Adipocyte (in vitro differentiated cells): ENCODE measurements at regions not wholly inside any gene's neighbourhood (a gene's known extent, or its start where the extent isn't known, plus 50 kb on each side); places are given as distances from the start of the nearest gene placed in this dataset.
"Not testable (repeated sequence)": the region's sequence is repeated elsewhere in the genome, so short reads cannot be mapped to it uniquely, and the experiment has no call there.

Experiments used
- DNase-seq: peaks from one replicate; pipeline ENCODE4 v3.0.0-alpha.2; 2015; ENCODE audit warnings: low read depth
- H3K27me3 ChIP-seq: replicated peaks from 2 replicates; pipeline ENCODE4 v1.7.0; 2013; ENCODE audit warnings: mild to moderate bottlenecking, low read length, moderate library complexity; ENCODE audit not compliant: control insufficient read depth, insufficient read depth
- H3K36me3 ChIP-seq: 2 replicates; pipeline ENCODE4 v1.7.0; 2013; ENCODE audit warnings: low read length, mild to moderate bottlenecking, moderate library complexity; ENCODE audit not compliant: control insufficient read depth, insufficient read depth, severe bottlenecking
- H3K4me1 ChIP-seq: 2 replicates; pipeline ENCODE4 v1.7.0; 2013; ENCODE audit warnings: mild to moderate bottlenecking, low read length, moderate library complexity; ENCODE audit not compliant: control insufficient read depth, insufficient read depth
- H3K4me3 ChIP-seq: 2 replicates; pipeline ENCODE4 v1.7.0; 2013; ENCODE audit warnings: mild to moderate bottlenecking, low read length, moderate library complexity
- H3K9ac ChIP-seq: 2 replicates; pipeline ENCODE4 v1.7.0; 2013; ENCODE audit warnings: mild to moderate bottlenecking, low read length, moderate library complexity
- H3K9me3 ChIP-seq: 2 replicates; pipeline ENCODE4 v1.7.0; 2013; ENCODE audit warnings: mild to moderate bottlenecking, low read length, moderate library complexity; ENCODE audit not compliant: control insufficient read depth

DNA sequence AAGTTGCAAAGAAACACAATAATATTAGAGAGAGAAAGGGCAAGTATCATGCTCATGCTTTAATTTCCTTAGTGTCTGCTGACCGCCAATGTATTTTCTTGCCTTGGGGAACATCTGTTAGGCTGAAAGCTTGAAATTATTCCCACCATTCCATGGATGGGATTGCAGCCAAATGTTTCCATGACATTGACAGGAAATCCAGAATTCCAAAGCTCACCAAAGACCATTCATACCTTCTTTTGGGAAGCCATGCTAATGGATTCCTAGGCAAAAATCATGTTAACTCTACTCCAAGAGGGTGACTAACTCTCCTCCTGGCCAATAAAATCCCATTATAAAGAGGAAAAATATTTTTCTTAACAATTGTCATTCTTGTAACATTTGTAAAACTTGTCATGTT is 661.4 kb upstream of the FAT3 start:
- Histone ChIP-seq H3K4me1 (no peaks in the 10 kb centered on the region), H3K9ac (no peak overlapping the region), H3K27me3 (no peaks in the 10 kb centered on the region), H3K9me3 (peaks cover 4% of the 10 kb centered on the region), H3K4me3 (no peak overlapping the region), H3K36me3 (no peaks in the 10 kb centered on the region)
- DNase-seq = no peak

DNA sequence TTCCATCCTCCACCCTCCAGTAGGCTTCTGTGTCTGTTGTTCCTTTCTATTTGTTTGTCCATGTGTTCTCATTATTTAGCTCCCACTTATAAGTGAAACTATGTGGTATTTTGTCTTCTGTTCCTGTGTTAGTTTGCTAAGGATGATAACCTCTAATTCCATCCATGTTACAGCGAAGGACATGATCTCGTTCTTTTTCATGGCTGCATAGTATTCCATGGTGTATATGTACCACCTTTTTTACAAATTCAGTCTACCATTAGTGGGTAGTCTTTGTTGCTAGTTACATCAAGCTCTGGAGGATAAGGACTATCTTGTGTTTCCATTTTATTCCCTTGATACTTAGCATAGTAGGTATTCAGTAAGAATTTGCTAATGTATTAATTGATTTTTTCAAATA is 664.2 kb upstream of the FAT3 start:
- no peak for DNase-seq
- H3K36me3 ChIP-seq = no peaks in the 10 kb centered on the region
- H3K4me3 ChIP-seq = no peak overlapping the region
- peaks cover 4% of the 10 kb centered on the region for H3K9me3 ChIP-seq
- H3K9ac ChIP-seq = no peak overlapping the region
- H3K4me1 ChIP-seq = no peaks in the 10 kb centered on the region
- no peaks in the 10 kb centered on the region for H3K27me3 ChIP-seq

- no peak overlapping the region for H3K9ac ChIP-seq
- H3K4me1 ChIP-seq = no peaks in the 10 kb centered on the region
- H3K36me3 ChIP-seq = no peaks in the 10 kb centered on the region
- no peaks in the 10 kb centered on the region for H3K27me3 ChIP-seq
- no peak overlapping the region for H3K4me3 ChIP-seq
- no peak for DNase-seq
- H3K9me3 ChIP-seq = peaks cover 12% of the 10 kb centered on the region
Observed at GRCh38 chr11:91538065-91538464, 686.6 kb upstream of the FAT3 start.

DNA sequence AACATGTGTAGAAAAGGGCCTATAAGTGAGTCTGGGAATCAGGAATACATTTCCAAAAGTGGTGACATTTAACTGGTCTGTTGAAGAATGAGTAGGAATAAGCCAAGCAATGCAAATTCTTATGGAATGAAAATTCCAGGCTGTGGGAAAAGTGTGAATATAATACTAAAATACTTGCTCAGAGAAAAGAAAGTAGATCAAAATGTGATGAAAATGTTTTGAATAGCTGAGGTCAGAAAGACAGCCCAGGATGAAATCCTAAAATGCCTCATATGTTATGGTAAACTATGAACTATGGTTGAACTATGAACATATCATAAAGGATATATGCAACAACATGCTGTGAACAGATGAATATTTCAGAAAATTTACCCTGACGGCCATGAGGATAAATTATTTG is 688.3 kb upstream of the FAT3 start:
- no peaks in the 10 kb centered on the region for H3K4me1 ChIP-seq
- no peak for DNase-seq
- H3K4me3 ChIP-seq = no peak overlapping the region
- H3K9me3 ChIP-seq = peaks cover 12% of the 10 kb centered on the region
- H3K36me3 ChIP-seq = no peaks in the 10 kb centered on the region
- H3K27me3 ChIP-seq = no peaks in the 10 kb centered on the region
- H3K9ac ChIP-seq = no peak overlapping the region

DNA sequence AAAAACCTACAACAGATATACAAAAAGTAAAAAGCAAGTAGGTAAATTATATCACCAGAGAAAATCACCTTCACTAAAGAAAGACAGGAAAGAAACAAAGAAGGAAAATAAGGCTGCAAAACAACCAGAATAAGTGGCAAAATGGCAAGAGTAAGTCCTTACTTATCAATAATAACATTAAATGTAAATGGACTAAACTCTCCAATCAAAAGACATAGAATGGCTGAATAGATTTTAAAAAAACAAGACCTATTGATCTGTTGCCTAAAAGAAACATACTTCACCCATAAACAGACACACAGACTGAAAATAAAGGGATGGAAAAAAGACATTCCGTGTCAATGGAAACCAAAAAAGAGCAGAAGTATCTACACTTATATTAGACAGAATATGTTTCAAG is 695.7 kb upstream of the FAT3 start:
- H3K4me3 ChIP-seq = no peak overlapping the region
- DNase-seq = no peak
- no peak overlapping the region for H3K9ac ChIP-seq

GRCh38 chr11:91527380-91528030 is 697.1 kb upstream of the FAT3 start:
- Histone ChIP-seq H3K27me3 (no peaks in the 10 kb centered on the region), H3K9ac (no peak overlapping the region), H3K36me3 (no peaks in the 10 kb centered on the region), H3K4me3 (no peak overlapping the region), H3K9me3 (peaks cover 22% of the 10 kb centered on the region), H3K4me1 (no peaks in the 10 kb centered on the region)
- DNase-seq = no peak

More for the DNA sequence above, 695.7 kb upstream of the FAT3 start:
- H3K36me3 ChIP-seq = no peaks in the 10 kb centered on the region
- peaks cover 22% of the 10 kb centered on the region for H3K9me3 ChIP-seq
- H3K27me3 ChIP-seq = no peaks in the 10 kb centered on the region
- H3K4me1 ChIP-seq = no peaks in the 10 kb centered on the region

DNA sequence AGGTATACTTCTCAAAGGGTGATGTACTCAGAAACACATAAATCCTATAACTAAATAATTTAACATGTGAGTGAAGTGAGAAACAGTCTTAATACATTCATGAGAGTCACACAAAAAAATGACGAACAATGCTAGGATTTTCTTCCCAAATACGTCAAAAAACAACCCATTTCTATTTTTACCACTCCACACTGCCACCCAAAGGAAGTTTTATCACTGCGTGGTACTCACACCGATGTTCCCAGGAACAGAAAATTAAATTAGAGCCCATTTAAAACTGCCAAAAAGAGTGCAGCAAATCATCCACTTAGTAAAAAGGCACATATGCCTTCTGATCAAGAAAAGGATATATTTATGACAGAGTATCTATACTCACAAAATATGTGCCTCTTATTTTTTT is 710.9 kb upstream of the FAT3 start:
- Histone ChIP-seq H3K4me1 (no peaks in the 10 kb centered on the region), H3K36me3 (no peaks in the 10 kb centered on the region)
- no peak for DNase-seq

DNA sequence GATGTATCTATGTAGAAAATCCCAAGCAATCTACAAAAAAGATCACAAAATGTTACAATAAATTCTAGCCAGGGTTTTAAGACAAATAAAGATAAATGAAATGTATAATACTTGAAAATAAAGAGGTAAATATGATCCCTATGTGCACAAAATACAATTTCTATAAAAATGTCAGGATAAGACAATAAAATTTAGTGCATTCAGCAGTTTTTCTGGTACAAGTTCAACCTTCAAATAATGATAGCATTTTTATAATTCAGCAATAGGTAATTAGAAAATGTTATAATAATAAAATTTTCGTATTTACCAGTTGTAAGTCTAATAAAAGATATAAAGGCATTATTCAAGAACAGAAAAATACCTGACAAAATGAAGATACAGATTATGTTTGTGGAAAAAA is 726.8 kb upstream of the FAT3 start:
- DNase-seq = no peak
- H3K4me3 ChIP-seq = no peak overlapping the region
- H3K9me3 ChIP-seq = no peaks in the 10 kb centered on the region
- no peaks in the 10 kb centered on the region for H3K36me3 ChIP-seq
- H3K27me3 ChIP-seq = no peaks in the 10 kb centered on the region
- no peak overlapping the region for H3K9ac ChIP-seq
- H3K4me1 ChIP-seq = no peaks in the 10 kb centered on the region

More for the DNA sequence above, 710.9 kb upstream of the FAT3 start:
- Histone ChIP-seq H3K4me3 (no peak overlapping the region), H3K27me3 (no peaks in the 10 kb centered on the region), H3K9ac (no peak overlapping the region), H3K9me3 (no peaks in the 10 kb centered on the region)

GRCh38 chr11:91495837-91496236 is 728.8 kb upstream of the FAT3 start:
- DNase-seq = no peak
- no peak overlapping the region for H3K4me3 ChIP-seq
- H3K9me3 ChIP-seq = no peaks in the 10 kb centered on the region
- H3K4me1 ChIP-seq = no peaks in the 10 kb centered on the region
- no peak overlapping the region for H3K9ac ChIP-seq
- H3K27me3 ChIP-seq = no peaks in the 10 kb centered on the region
- H3K36me3 ChIP-seq = no peaks in the 10 kb centered on the region

DNA sequence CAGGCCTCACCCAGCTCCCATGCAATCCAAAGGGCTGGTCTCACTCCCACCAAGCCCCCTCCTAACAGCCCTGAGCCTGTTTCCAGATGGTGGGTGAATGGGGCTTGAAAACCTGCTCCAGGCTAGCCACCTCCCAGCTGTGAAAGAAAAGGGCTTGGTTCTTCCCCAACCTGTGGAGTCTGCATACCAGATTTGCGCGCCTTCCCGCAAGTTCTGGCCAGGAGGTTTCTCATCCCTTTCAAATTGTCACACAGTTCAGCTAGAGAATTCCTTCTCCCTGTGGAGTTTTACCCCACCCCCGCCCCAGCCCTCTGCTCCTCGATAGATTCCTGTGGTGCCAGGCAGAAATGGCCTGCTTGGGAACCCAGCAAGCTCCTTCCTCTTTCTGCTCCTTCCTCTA is 734.6 kb upstream of the FAT3 start:
- no peak overlapping the region for H3K9ac ChIP-seq
- H3K9me3 ChIP-seq = peaks cover 6% of the 10 kb centered on the region
- H3K4me3 ChIP-seq = no peak overlapping the region
- H3K4me1 ChIP-seq = no peaks in the 10 kb centered on the region
- DNase-seq = no peak
- H3K27me3 ChIP-seq = no peaks in the 10 kb centered on the region
- no peaks in the 10 kb centered on the region for H3K36me3 ChIP-seq

- H3K9me3 ChIP-seq = peaks cover 14% of the 10 kb centered on the region
- DNase-seq, H3K4me1 ChIP-seq, H3K27me3 ChIP-seq, H3K9ac ChIP-seq, H3K4me3 ChIP-seq, H3K36me3 ChIP-seq: not testable (repeated sequence)
Observed at GRCh38 chr11:91483956-91484355, 740.7 kb upstream of the FAT3 start.

GRCh38 chr11:91481875-91482274 is 742.7 kb upstream of the FAT3 start:
- H3K9ac ChIP-seq, H3K27me3 ChIP-seq, H3K36me3 ChIP-seq, H3K4me3 ChIP-seq, H3K4me1 ChIP-seq, DNase-seq: not testable (repeated sequence)
- H3K9me3 ChIP-seq = peaks cover 23% of the 10 kb centered on the region
